ENCODE measurements at regions not wholly inside any gene's neighbourhood (a gene's known extent, or its start where the extent isn't known, plus 50 kb on each side); places are given as distances from the start of the nearest gene placed in this dataset.

GRCh38 chr3:176872771-176873209, 324.5 kb downstream of the TBL1XR1 start:
- peak overlapping the region in 1 of 2 experiments; percentile 31; a peak in 1 of 4 replicates for H3K4me3 ChIP-seq (ENCODE audit: low read depth in 2 of 2, low read length in 1 of 2)
- no peaks in the 10 kb centered on the region for H4K20me1 ChIP-seq (ENCODE audit: insufficient read depth)
- no peaks in the 10 kb centered on the region for H3K9me3 ChIP-seq
- no peak overlapping the region for H3K4me2 ChIP-seq
- no peaks in the 10 kb centered on the region for H3K27me3 ChIP-seq (ENCODE audit: insufficient read depth)
- no peaks in the 10 kb centered on the region for H3F3A ChIP-seq (replicated peaks; ENCODE audit: insufficient read depth)
- ChIA-PET CTCF (interaction anchor here (0.6 to 2.7 kb wide), 10 partner anchors 12 to 1515 kb away, joined by 3 to 29 read pairs (median 4); no protein-coding TSS in a partner anchor), POLR2A (no interaction called here)
- peak; percentile 18 for DNase-seq
- WGBS (ENCODE audit: low lambda C conversion rate) = 40% methylated on average over 1 of the region's 4 CpGs
- no peaks in the 10 kb centered on the region for H3K9me2 ChIP-seq
- no peak overlapping the region for H2AFZ ChIP-seq (ENCODE audit: low read depth)
- H3K36me3 ChIP-seq (replicated peaks in 1 of 2; ENCODE audit: control insufficient read depth in 1 of 2, insufficient read depth in 2 of 2, low read length in 1 of 2) = no peaks in the 10 kb centered on the region
- no peak overlapping the region for H3K27ac ChIP-seq (ENCODE audit: low read depth in 2 of 2, low read length in 1 of 2)
- H3K79me2 ChIP-seq (ENCODE audit: insufficient read depth) = no peaks in the 10 kb centered on the region
- H3K9ac ChIP-seq = no peak overlapping the region
- peaks cover 0 to 3% of the 10 kb centered on the region in 2 experiments; a peak in 1 of 4 replicates for H3K4me1 ChIP-seq (ENCODE audit: control insufficient read depth in 1 of 2, insufficient read depth in 2 of 2, low read depth in 1 of 2, low read length in 1 of 2)
- TF ChIP-seq YY1 (IDR thresholded peaks at IDR 0.05; ENCODE audit: low read depth) = no peak
- no peak for TF ChIP-seq FOXM1 (IDR thresholded peaks at IDR 0.05; ENCODE audit: low read depth)
- TF ChIP-seq RXRA (IDR thresholded peaks at IDR 0.05; ENCODE audit: borderline replicate concordance, low read depth) = no peak
- no peak for TF ChIP-seq REST (IDR thresholded peaks at IDR 0.05; ENCODE audit: low read depth, low read length)
- no peak for TF ChIP-seq TAF1 (IDR thresholded peaks at IDR 0.05; ENCODE audit: borderline replicate concordance, low read depth, low read length)
- no peak for TF ChIP-seq POLR2AphosphoS5 (IDR thresholded peaks at IDR 0.05; ENCODE audit: low read depth, low read length)
- no peak for TF ChIP-seq FOSL2 (IDR thresholded peaks at IDR 0.05; ENCODE audit: borderline replicate concordance, low read depth)
- TF ChIP-seq MXI1 (IDR thresholded peaks at IDR 0.05; ENCODE audit: low read depth, low read length) = no peak
- no peak for TF ChIP-seq EP300 (IDR thresholded peaks at IDR 0.05; ENCODE audit: borderline replicate concordance in 1 of 2, low read depth in 1 of 2, low read length in 1 of 2)
- TF ChIP-seq, protein P1, sequence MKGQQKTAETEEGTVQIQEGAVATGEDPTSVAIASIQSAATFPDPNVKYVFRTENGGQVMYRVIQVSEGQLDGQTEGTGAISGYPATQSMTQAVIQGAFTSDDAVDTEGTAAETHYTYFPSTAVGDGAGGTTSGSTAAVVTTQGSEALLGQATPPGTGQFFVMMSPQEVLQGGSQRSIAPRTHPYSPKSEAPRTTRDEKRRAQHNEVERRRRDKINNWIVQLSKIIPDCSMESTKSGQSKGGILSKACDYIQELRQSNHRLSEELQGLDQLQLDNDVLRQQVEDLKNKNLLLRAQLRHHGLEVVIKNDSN (IDR thresholded peaks at IDR 0.05; ENCODE audit: borderline replicate concordance, low read depth) = no peak
- no peak for TF ChIP-seq EZH2phosphoT487 (IDR thresholded peaks at IDR 0.05; ENCODE audit: borderline replicate concordance, low read depth)
- TF ChIP-seq ELF1 (IDR thresholded peaks at IDR 0.05) = no peak
- no peak for TF ChIP-seq MEF2A (IDR thresholded peaks at IDR 0.05; ENCODE audit: borderline replicate concordance, low read depth)
- no peak for TF ChIP-seq ZBTB33 (IDR thresholded peaks at IDR 0.05; ENCODE audit: borderline replicate concordance, low read depth)
- no peak for TF ChIP-seq RCOR1 (IDR thresholded peaks at IDR 0.05; ENCODE audit: low read length)
- TF ChIP-seq IRF3 (IDR thresholded peaks at IDR 0.05; ENCODE audit: low read depth, low read length) = no peak
- no peak for TF ChIP-seq NFIC (IDR thresholded peaks at IDR 0.05; ENCODE audit: borderline replicate concordance)
- no peak for TF ChIP-seq FOXJ3 (CRISPR knock-in tag; IDR thresholded peaks at IDR 0.05)
- TF ChIP-seq RAD21 (IDR thresholded peaks at IDR 0.05; ENCODE audit: low read length) = peak; percentile 67
- TF ChIP-seq MAX (IDR thresholded peaks at IDR 0.05; ENCODE audit: low read depth) = no peak
- TF ChIP-seq USF2 (IDR thresholded peaks at IDR 0.05; ENCODE audit: borderline replicate concordance, low read depth, low read length) = no peak
- TF ChIP-seq, protein P2, sequence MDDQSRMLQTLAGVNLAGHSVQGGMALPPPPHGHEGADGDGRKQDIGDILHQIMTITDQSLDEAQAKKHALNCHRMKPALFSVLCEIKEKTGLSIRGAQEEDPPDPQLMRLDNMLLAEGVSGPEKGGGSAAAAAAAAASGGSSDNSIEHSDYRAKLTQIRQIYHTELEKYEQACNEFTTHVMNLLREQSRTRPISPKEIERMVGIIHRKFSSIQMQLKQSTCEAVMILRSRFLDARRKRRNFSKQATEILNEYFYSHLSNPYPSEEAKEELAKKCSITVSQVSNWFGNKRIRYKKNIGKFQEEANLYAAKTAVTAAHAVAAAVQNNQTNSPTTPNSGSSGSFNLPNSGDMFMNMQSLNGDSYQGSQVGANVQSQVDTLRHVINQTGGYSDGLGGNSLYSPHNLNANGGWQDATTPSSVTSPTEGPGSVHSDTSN (IDR thresholded peaks at IDR 0.05) = no peak

Data from SK-N-SH (cell line).